Stimulated activated CD4-positive, alpha-beta T cell treated with anti-CD3 and anti-CD28 coated beads, Interleukin-4, amount 100 ng/mL, for 4 hours (primary cell): ENCODE measurements at regions not wholly inside any gene's neighbourhood (a gene's known extent, or its start where the extent isn't known, plus 50 kb on each side); places are given as distances from the start of the nearest gene placed in this dataset.

Experiments used
- DNase-seq, 2 experiments: peaks; one replicate each; pipeline ENCODE4 v3.0.0-alpha.2; 2020

DNA sequence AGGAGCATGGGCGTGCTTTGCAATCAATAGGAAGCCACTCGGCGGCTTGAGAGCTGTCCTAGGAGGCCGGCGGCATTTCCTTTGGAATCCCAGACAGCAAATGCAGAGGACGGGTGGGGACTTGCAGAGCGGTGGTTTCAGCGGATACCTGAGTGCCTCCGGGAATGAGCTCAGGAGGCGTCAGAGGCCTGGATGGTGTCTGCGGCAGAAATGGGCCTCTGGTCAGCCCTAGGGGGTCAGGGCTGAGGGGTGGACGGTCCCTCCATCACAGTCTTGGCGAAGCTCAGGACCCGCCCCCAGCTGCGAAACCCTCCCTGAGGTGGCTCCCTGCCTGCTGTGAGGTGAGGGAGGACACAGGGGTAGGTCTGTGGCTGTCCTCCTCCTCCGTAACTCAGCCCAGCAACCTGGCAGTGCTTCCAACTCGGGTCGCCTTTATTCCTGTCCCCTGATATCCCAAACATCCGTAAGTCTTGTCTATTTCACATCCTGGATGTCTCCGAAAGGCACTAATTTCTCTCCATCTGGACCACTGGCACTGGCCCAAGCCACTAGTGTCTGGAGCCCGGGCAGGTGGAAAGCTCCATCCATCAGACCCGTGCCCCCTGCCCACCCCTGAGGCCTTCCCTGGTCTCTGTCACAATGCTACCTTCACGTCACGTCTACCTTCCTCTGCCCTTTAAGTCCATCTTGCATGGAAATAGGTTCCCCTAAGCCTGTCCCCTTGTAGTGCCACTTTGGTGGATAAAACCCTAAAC is 686.6 kb downstream of the BRD1 start:
- no peak for DNase-seq

DNA sequence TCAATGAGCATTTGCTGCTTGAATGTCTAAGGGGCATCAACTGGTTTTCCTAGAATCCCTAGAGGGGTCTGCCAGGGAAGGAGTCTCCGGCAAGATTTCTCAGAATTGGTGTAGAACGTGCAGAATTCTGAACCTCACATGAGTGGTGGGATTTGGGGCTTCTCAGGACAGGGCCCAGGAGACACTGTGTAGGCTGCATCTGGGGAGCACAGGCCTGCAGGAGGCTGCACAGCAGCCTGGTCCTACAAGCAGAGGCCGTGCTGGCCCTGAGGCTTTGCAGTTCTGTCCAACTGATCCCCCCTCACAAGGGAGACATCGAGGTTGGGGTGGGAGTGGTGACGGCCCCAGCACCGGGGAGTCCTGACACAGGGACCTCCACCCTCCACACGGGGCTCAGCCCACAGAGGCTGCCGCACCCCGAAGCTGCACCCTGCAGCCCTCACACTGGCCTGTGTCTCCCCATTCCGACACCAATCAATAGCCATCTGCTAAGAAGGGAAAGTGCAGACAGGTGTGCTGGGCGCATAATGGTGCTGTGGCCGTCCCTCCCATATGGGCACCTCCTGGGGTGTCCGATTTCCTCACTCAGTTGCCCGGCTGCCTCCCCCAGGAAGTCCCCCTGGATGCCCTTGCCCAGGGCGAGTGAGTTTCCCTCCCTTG is 688.1 kb downstream of the BRD1 start:
- DNase-seq: no peak

DNA sequence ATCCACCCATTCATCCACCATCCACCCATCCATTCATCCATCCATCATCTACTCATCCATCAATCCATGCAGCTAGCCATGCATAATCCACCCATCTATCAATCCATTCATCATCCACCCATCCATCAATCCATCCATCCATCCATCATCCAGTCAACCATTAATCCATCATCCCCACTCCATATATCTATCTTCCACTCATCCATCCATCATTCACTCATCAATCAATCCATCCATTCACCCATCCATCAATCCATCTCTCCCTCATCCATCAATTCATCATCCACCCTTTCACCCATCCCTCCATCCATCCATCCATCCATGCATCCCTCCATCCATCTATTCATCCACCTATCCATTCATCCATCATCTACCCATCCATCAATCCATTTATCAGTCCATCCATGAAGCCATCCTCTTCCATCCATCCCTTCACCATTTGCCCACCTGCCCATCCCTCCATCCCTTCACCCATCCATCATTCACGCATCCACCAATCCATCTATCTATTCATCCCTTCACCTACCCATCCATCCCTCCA is 689.4 kb downstream of the BRD1 start:
- no peak for DNase-seq

DNA sequence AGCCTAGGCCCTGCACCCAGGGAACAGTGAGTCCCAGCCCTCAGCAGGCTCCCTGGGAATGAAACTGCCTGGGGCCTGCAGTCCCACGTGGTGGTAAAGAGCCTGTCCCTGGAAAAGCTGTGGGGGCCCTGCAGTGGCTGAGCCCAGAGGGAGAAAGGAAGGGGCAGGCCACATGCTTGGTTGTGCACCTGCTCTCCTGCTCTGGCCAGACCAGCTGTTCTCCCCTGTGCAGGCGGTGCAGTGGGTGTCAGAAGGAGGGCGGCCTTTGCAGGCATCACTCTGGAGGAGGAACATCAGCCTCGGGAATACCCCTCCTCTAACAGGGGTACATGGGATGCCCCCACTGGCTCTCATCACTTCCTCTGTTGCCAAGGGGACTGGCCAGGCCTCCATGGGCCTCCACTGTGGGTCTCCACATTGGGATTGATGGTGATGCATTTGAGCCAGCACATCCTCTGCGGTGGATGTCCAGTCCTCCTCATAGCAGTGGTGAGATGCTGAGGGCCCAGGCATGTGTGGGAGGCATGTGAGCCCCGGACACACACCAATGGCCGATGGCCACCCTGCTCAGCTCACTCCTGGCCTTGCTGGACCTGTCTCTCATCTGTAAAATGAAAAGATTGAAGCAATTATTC is 690.4 kb downstream of the BRD1 start:
- DNase-seq: no peak

DNA sequence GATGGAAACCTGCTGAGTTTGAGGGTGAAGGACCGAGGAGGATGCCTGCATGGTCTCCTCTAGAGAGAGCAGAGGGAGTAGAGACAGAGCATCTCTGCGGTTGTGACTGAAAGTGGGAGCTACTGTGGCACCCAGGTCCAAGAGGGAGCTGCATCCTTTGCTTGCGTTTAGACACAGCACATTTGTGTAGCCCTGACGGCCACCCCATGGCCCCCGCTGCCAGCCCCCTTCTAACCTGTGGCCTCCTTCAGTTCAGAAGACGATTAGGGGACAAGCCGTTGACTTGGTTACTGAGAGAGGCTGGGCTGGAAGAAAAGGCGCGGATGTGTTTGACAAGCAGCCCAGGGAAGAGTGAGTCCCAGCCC is 690.9 kb downstream of the BRD1 start:
- DNase-seq: no peak

DNA sequence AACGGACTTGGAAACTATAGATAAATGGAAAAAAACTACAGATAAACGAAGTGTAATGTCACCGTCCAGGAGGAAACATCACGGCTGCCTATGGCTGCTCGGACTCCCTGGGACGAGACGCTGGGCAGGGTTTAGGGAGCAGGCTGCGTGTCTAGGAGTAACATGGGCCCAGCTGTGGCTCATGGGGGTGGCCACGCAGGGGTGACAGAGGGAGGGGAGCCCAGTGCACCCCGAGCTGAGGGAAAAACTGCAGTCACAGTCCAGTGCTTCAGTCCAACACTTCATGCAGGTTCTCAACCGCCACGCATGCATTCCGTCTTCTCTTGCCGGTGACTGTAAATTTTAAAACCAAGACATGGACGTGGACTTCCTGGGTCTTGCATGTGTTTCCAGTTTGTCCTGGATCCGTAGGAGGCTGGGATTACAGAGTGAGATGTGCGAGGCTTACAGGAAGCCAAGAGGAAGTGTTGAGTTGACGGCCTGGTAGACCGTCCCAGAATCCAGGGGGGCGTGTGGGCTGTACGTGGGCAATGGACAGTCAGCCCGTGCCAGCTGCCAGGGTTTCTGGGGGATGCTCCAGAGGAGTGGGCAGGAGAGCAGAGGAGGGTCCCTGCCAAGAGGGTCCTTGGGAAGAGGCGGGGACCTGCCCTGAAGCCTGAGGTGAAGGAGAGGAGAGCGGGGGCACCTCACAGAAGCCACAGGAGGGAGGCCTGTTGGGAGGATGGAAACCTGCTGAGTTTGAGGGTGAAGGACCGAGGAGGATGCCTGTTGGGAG is 691.4 kb downstream of the BRD1 start:
- no peak for DNase-seq

DNA sequence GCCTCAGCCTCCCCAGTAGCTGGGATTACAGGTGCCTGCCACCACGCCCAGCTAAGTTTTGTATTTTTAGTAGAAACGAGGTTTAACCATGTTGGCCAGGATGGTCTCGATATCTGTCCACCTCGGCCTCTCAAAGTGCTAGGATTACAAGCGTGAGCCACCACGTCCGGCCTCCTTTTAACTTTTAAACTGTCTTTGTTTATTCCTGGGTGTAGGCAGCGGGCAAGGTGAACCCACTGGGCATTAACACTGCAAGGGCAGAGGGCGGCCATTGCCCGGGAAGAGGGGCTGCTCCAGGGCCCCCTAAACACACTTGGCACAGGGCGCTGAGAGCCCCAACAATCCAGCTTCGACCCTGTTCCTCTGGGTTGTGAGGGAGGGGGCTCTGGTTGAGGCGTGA is 693.6 kb downstream of the BRD1 start:
- no peak for DNase-seq

DNA sequence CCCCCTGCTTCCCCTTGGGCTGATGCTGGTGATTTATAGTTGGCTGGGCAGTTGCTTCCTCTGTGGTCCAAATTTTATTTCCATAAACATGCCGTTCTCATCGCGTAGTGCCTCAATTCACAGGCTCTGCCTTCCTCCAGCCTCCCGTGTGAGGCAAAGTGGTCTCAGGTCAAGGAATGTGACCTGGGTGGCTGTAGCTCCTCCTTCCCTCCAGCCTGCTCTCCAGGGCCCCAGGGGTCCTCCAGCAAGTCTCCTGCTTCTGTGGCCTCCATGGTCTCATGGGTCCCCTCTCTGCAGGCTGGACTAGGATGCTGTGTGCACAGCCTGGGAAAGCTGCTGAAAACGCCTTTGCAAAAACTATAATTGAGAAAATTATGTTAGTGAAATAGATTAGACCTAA is 694.1 kb downstream of the BRD1 start:
- DNase-seq: no peak

DNA sequence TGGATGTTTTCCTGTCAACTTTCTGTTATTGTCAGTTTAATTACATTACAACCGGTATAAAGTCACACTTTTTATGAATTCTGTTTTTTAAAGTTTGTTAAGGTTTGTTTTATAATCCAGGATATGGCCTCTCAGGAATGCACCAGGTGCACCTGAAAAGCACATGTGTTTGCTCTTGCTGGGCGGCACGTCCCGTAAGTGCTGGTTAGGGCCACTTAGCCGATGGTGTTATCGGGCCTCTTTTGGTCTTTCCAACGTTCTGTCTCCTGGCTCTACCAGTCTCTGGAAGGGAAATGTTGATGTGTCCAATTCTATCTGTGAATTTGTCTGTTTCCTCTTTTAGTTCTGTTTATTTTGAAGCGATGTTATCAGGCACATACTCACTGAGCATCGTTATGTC is 695.7 kb downstream of the BRD1 start:
- no peak for DNase-seq

DNA sequence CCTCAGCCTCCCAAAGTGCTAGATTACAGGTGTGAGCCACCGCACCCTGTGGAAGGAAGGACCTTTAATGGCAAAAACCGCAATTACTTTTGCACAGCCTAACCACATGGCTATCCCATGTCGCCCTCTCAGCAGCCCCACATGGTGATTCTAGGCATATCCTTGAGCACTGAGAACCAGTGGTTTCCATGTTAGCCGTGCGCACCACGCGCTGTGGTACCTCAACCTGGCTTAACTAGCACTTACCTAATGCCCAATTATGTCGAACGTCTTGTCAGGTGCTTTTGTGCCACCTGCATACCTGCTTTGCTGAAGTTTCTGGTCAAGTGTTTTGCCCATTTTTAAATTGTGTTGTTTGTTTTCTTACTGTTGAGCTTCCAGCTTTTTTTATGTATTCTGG is 697.9 kb downstream of the BRD1 start:
- DNase-seq: no peak

DNA sequence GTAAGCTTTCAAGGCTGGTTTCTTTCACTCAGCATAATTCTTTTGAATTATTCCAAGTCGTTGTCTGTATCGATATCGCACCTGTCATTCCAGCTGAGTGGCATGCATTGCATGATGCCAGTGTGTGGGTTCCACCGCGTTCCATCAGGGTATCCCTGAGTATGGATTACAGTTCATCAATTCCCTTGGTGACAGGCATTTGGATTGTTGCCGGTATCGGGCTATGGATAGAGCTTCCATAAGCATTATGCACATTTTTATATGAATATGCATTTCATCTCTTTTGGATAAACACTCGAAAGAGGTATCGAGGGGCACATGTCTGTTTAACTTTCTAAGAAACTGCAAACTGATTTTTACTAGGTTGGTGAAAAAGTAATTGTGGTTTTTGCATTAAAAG is 698.8 kb downstream of the BRD1 start:
- DNase-seq: no peak

DNA sequence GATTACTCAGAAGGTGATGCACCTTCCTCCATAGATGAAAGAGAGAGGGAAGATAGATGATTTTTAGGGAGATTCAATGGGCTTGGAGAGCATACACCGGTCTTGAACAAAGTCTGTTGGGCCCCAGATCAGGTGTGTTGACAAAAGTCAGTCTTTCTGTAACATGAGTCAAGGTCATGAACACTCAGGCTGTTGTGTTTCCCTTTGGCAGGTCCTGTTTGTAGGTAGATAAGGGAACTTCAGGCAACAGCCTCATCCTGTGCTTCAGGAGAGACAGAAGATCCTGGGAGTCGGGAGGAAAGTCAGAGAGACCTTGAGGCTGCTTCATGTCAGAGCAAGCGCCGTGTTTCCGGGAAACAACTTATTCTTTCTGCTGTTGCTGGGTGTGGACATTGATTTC is 703.1 kb downstream of the BRD1 start:
- no peak for DNase-seq

DNA sequence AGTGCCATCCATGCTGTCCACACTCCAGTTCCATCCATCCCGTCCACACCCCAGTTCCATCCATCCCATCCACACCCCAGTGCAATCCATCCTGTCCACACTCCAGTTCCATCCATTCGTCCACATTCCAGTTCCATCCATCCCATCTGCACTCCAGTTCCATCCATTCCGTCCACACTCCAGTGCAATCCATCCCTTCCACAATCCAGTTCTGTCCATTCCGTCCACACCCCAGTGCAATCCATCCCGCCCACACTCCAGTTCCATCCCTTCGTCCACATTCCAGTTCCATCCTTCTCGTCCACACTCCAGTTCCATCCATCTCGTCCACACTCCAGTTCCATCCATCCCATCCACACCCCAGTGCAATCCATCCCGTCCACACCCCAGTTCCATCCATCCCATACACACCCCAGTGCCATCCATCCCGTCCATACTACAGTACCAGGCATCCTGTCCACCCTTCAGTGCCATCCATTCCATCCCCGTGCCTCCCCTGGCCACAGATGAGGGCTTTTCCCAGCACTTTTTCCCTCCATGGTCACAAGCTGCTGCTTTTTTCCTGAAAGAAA is 704.0 kb downstream of the BRD1 start:
- DNase-seq: no peak

DNA sequence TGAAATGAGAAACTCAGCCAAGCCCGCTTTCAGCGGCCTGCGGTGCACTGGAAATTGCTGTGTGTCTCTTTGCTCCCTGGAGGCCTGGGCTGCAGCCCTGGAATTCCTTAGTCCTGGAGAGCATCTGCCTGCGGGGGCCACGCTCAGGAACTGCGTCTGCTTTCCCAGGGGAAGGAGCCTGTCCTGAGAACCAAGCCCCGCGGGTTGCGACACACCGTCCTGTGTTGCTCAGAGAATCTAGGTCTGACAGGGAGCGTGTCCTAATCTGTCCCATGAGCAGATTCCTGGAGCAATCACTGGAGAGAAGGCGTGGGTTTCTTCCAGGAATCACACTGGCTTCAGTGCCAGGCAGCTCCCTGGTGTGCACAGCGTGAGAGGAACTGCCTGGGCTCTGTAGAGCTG is 708.1 kb downstream of the BRD1 start:
- DNase-seq: no peak

DNA sequence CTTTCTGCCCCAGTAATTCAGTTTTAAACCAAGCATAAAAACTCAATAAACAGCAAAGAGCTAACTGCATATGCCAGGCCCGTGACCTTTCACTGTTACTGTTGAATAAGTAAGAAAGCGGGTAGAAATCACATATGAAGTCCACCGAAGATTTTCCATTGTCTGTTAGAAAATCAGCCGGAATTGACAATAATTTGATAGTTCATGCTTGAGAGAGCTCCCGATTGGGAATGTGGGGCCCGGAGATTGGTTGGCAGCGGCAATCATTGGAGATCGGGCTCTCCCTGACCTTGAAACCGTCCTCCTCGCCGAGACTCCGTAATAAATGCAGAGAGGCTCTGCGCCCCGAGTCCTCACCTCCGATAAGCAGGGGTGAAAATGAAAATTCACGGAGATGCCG is 709.6 kb downstream of the BRD1 start:
- no peak for DNase-seq

DNA sequence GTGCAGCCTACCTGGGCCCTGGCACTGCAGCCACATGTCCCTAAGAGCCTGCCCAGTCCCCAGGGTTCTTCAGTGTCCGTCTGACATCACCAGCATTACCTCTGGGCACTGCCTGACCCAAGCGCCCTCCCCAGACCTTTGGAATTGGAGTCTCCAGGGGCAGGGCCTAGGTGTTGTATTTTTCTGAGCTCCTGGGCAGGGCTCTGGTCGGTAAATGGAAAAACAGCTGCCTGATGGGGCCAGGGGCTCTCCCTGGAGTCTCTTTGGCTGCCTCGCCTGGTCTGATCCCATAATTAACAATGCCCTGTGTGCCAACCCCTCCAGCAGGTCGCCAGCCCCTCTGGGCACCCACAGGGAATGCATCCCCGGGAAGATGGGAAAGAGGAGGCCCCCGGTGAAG is 710.2 kb downstream of the BRD1 start:
- DNase-seq: no peak

DNA sequence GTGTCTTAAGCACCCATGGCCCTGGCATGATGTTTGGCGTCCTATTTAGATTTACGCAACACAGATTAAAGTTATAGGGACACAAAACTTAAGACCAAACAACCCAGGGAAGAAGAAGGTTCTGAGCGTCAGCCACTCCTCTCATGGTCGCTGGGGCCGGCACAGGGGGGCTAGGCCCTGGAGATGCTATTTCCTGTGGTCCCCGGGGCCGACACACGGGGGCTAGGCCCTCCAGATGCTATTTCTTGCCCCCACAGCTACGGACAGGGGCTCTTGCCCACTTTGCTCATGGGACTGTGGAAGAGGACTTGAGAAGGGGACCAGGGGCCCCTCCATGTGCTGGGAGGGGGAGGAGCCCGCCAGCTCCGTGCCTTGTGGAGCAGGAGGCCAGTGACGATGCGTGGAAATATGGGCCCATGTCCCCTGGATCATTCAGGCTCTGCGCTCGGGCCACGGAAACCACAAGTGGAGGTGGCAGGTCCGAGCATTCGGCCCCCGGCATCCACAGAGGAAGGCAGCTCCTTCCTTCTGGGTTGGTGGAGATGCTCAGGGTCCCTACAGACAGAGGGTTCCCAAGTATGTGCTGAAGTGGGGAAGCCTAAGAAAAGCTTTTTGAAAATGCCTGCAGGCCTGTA is 711.1 kb downstream of the BRD1 start:
- DNase-seq: no peak

DNA sequence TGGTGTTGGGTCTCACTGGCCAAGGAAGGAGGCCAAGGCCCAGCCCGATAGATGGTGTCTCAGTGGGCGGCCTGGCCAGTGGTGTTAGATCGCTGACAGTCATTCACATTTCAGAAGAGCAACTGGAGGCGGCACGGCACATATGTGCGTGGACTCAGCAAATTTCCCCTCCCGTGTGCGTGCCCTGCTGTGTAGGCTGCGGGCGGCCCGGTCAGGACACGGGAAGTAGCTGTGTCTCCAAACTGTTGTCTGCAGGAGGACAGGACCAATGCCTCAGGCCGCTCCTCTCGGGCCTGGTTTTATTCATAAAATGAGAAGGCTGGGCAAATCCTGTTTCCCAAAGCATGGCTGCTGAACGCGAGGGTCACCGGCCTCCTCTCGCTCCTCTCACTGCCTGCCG is 711.7 kb downstream of the BRD1 start:
- DNase-seq: no peak

DNA sequence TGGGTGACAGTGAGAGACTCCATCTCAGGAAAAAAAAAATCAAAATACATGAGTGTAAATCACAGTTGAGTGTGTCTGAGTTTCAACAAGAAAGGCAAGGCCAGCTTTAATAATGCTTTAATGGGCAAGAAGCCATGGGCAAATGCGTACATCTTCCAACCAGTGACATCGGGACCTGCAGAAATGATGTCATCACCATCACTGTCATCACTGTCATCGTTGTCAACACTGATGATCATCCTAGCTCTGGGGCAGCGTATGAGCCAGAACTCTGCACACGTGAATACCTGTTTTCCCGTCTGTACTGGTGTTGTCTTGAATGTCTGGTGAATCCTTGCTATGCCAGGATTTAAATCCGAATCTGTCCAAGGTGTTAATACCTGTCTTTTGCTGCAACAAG is 712.5 kb downstream of the BRD1 start:
- no peak for DNase-seq

DNA sequence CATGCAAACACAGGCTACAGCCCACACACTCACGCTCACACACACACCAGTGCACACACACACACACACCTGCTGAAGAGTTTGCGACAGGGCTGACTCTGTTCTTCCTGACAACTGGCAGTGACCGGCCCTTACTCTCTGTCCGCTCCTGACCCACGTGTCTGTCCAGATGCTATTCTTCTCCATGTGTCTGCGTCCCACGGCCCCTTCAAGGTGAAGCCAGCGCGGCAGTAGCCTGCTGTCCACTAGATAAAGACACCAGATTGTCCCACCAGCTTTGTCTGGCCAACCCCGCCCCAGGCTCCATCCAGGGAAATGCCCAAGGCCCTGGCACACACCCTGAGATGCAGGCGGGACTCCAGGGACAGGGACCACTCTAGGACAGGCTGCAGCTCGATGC is 713.9 kb downstream of the BRD1 start:
- DNase-seq: no peak

DNA sequence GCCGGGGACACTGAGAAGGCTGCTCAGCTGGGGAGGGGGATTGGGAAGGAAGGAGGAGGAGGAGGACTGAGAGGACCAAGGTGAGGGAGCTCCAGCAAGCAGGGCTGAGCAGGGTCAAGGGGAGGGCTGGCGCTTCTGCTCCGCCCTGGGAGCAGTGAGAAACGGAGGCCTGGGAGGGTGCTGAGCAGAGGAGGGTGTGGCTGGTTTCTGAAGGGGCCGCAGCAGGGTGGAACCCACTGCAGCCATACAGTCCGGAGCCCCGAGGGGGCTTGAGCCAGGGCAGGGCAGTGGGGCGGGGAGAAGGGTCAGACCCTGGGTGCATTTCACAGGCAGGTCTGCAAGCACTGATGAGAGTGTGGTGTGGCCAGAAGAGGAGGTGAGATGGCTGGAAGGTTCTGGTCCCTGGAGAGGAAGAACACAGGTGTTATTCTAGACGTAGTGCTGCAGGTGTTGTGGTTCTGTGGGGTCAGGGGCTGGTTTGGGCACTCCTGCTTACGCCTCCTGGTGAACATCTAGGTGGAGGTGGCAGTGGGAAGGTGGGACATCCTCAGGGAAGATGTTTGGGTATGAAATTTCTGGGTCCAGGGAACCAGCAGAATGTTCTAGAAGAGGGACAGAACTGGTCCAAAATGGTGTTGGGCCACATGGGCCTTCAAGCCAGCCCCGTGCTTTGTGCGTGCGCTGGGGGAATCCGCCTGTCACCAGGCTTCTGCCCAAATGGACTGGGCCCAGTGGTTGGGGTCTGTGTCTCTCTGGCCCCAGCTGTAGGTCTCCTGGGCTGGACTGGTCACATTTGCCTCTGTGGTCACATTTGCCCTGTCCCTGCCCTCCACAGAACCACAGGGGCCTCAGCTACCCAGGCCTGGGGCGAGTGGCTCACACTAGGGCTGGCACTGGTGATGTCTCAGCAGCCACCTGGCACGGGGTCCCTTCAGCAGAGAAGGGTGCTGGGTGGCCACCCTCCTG is 714.7 kb downstream of the BRD1 start:
- DNase-seq: no peak
